Urothelium cell line (cell line): ENCODE measurements at regions not wholly inside any gene's neighbourhood (a gene's known extent, or its start where the extent isn't known, plus 50 kb on each side); places are given as distances from the start of the nearest gene placed in this dataset.

ENCODE experiments used
- DNase-seq: peaks from one replicate; pipeline ENCODE4 v3.0.0; 2011; ENCODE audit warnings: low spot score, mixed read lengths
- FAIRE-seq: peaks from 2 replicates; lab custom pipeline; 2011; peaks lifted over from hg19 to GRCh38; lab: Jason Lieb, UNC

DNA sequence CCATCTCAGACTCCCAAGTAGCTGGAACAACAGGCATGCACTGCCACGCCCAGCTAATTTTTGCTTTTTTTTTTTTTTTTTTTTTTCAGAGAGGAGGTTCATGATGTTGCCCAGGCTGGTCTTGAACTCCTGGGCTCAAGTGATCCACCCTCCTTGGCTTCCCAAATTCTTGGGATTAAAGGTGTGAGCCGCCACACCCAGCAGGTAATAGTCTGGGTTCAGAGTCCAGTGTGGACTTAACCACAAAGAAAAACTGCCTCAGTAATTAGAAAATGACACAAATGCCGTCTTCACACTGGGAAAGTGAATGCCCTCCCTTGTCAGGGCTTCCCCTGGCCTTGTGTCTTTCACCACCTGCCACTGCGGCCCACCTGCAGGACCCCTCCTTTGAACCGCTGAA, 101.1 kb downstream of the RAB11FIP2 start:
- no peak for DNase-seq

DNA sequence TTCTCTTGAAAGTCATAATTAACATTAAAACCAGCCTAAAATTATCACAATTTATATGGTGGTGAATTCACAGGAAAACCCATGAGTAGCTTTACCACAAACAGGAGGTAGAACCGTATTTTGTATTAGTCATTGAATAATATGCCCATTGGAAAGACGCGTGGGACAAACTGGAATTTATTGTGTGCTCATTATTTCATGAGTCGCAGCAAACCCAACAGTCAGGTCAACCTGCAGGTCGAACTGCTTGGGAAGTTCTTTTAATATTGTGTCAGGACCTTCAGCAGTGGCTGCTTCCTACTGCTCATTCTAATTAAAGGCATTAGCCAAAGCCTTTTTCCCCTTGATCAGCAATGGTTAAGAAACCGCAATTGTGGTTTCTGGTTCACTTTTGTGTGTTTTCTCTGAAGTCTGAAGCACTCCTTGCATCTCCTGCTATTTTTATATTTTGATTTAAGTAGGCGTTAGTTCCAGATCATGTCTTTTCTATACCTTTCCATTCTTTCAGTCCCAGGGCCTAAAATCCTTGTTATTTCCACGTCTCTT, 100.1 kb downstream of the RAB11FIP2 start:
- peak; percentile 14 for DNase-seq
- FAIRE-seq, result no peak

More for the DNA sequence above, 101.1 kb downstream of the RAB11FIP2 start:
- FAIRE-seq, result no peak

DNA sequence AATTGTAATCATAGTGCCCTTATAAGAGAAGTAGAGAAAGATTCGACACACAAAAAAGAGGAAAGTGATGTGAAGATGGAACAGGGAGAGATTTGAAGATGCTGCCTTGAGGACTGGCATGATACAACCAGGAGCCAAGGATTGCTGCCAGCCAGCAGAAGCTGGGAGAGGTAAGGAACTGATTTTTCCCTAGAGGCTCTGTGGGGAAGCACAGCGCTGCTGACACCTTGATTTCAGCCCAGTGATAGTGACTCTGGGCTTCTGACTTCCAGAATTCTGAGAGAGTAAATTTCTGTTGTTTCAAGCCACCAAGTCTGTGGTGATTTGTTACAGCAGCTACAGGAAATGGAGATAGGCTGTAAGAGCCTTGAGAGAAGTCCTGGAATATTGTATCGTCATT, 98.2 kb downstream of the RAB11FIP2 start:
- DNase-seq, result no peak
- FAIRE-seq, result no peak

DNA sequence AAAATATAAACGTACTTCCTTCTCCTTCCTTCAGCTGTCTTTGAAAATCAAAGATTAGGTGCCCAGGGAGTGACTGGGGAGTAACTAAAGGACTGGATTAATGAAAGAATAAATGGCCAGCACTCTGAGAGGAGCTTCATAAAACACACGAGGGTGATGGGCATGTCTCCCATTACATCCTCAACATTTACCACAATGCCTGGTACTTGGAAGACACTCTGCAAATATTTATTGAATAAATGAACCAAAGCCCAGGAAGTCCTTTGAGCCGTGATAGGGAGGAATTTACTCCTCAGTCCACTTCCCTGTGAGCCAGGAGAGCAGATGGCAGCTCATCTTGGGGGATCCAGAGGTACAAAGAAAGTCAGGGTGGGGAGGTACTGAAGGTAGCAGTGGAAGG, 96.3 kb downstream of the RAB11FIP2 start:
- FAIRE-seq (no peak), DNase-seq (no peak)
